Urothelium cell line (cell line): ENCODE measurements at regions not wholly inside any gene's neighbourhood (a gene's known extent, or its start where the extent isn't known, plus 50 kb on each side); places are given as distances from the start of the nearest gene placed in this dataset.
"Not testable (repeated sequence)": the region's sequence is repeated elsewhere in the genome, so short reads cannot be mapped to it uniquely, and the experiment has no call there.

ENCODE experiments used
- DNase-seq: peaks from one replicate; pipeline ENCODE4 v3.0.0; 2011; ENCODE audit warnings: low spot score, mixed read lengths
- FAIRE-seq: peaks from 2 replicates; lab custom pipeline; 2011; peaks lifted over from hg19 to GRCh38; lab: Jason Lieb, UNC

DNA sequence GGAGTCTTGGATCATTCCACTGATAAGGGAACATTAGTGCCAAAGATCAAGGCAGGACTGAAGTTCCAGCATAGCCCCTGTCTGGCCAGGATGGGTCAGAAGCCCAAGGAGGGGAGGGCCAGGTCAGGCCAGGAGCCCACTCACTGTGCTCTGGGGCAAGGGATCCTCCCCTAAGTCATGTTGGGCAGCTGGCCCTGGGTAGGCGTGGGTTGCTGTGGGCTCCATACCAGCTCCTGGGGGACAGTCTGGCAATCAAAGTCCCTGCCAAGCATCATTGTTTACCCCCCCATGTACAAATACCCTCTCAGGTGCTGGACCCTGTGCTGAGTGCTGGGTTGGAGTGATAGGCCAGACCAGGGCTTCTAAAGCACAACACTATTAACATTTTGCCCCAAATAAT, 130.5 kb downstream of the IRX5 start:
- no peak for FAIRE-seq
- DNase-seq = no peak

DNA sequence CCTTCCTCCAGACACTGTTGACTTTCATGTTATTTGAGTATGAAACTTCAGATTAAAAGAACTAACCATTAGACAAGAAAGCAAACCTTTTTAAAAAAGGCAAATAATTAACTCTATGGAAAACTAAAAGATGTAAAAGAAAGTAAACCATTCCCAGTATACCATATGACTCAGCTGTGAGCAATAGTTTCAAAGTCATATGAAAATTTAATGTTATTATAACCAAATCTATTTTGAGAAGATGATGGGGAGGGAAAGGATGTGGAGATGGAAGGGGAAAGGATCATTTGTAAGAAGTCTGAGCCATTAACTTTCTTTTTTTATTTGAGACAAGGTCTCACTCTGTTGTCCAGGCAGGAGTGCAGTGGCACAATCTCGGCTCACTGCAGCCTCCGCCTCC, 131.8 kb downstream of the IRX5 start:
- DNase-seq (no peak), FAIRE-seq (no peak)

DNA sequence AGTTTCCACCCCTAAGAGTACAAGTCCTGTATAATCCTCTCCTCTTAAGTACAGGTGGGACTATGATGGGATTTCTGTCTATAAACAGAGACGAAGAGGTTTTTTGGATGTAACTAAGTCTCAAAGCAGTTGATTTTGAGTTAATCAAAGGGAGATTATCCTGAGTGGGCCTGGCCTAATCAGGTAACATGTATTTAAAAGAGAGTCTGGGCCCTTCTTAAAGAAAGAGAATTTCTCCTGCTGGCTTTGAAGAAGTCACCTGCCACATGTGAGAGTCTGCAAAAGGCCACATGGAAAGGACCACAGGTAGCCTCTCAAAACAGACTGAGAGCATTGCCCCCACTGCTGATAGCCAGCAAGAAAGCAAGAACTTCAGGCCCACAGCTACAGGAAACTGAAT, 142.3 kb downstream of the IRX5 start:
- no peak for DNase-seq
- FAIRE-seq = no peak

DNA sequence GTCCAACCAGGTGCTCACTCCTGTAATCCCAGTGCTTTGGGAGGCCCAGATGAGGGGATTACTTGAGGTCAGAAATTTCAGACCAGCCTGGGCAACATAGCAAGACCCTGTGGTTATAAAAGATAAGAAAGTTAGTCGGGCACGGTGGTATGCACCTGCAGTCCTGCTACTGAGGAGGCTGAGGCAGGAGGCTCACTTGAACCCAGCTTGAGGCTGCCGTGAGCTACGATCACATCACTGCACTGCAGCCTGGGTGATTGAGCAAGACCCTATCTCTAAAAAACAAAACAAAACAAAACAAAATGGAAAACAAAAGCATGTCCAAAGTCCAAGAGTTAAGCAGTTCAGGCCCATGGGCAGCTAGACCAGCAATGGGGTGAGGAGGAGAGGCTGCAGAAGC, 143.2 kb downstream of the IRX5 start:
- DNase-seq (no peak), FAIRE-seq (no peak)

DNA sequence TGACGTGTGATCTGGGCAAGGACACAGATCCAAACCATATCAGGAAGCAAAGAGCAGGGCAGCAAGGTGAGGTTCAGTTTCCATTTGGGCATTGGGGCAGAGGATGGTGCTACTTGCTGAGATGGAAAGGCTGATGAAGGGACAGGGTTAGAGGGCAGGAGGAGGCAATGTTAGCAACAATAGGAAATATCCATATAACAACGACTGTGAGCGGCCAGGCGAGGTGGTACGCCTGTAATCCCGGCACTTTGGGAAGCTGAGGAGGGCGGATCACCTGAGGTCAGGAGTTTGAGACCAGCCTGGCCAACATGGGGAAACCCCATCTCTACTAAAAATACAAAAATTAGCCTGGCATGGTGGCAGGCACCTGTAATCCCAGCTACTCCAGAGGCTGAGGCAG, 144.5 kb downstream of the IRX5 start:
- not testable (repeated sequence) for DNase-seq, FAIRE-seq

DNA sequence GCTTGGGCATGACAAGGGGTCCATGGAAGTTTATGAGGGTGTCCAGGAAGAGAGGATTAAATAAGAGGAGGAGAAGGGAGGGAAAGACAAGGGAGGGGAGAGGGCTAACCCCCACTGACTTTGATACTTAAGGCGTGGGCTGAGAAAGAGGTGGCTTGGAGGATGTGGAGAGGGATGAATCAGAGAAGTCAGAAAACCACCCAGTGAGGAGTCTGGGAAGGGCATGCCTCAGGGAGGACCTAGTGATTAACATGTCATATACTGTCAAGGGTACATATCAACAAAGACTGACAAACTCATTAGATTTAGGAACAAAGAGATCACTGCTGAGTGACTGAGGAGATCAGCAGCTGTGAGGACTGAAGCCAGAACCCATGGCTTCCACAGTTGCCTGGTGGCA, 145.4 kb downstream of the IRX5 start:
- no peak for FAIRE-seq
- DNase-seq = no peak

DNA sequence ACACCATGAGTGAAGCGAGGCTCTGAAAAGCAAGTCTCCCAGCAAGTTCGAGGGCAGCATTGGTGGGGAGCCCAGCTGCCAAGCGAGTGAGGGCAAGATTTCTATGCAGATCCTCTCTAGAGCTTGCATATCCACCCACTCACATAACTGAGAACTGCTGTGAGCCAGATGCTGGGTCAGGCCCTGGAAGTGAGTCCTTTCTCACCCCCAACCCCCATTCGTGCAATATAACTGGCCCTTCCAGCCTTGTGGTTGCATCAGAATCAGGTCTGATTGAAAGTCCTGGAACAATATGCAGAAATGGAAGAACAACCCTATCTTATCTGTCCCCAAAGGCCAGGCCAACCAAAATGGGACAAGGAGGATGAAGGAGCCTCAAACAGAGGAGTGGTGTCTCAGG, 146.6 kb downstream of the IRX5 start:
- no peak for FAIRE-seq
- DNase-seq = no peak

DNA sequence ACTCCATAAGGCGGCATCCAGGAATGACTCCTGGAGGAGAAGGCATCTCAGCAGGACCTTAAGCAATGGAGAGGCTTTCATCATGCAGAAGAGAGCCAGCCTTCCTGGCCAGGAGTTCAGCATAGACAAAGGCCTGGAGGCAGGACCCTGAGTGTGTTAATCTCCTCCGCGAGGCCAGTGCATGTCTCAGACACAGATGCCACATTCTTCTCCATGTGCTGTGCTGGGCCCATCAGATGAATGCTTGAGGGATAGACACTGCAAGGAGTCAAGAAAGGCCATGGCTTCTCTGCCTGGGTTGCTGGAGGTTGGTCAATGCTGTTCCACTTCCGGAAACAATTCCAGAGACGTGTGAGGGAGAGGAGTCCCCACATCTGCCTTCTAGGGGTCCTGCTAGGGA, 147.5 kb downstream of the IRX5 start:
- DNase-seq (no peak), FAIRE-seq (no peak)

DNA sequence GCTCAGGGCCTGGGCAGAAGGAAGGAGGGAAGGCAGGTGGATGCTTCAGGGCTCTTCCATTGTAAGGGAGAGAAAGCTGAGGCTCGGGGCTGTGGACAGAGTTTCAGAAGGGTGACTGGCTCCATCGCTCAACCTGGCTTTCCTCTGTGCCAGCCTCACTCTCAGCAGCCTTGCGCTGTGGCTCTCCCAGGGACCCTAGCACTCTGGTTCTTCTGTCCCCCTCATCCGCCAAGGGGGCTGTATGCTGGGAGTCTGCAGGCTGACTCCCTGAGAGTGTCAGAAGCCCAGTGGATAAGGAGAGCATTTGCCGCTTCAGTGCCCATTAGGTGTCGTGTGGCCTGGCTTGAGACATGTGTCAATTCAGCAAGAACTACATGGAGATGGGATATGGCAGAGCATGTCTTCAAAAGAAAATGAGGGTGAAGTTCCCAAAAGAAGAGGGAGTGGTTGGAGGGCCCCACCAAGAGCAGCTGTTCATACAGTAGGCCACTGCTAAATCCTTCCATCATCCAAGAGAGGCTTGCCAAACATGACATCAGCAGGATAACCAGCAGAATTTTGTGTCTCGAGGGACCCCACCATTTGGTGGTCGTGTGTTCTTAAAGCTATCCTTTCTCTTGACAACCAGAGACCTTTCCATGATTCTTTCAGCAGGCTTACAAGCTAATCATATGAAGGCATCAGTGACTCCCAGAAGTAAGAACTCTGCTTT, 148.2 kb downstream of the IRX5 start:
- no peak for FAIRE-seq
- DNase-seq = no peak

DNA sequence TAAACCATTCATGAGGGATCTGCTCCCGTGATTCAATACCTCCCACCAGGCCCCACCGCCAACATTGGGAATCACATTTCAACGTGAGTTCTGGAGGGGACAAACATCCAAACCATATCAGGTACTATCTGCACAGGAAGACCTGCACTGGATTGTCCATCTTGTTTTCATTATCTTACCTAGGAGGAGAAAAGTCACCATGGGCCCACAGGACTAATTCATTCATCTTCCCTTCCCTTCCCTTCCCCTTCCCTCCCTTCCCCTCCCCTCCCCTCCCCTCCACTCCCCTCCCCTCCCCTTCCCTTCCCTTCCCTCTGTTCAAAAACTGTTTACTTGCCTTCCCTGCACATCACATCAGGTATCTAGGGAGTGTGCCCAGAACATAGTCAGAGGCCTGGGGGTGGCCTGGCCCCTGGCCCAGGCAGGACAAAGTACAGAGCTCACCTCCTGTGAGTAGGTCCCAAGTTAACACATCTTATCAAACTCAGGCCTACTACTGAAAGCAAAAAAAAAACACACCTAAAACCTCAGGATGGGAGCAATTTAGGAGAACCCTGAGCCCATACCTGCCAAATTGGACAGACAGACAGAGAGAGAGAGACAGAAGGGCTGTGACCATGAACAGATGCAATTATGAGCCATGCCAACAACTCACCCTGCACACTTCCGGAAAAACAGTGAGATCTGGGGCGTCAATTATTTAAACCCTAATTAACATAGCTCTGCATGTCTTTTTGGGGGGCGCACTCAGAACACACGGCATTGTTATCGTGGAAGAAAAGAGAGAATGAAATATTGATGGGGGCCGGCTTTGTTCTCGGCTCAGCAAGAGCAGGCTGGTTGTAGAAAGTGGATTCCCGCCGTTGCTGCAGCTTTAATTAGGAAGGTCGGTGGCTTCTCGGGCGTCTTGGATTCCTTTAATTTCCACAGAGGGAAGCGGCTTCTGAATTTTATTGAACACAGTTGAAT, 151.2 kb downstream of the IRX5 start:
- FAIRE-seq (no peak), DNase-seq (no peak)

DNA sequence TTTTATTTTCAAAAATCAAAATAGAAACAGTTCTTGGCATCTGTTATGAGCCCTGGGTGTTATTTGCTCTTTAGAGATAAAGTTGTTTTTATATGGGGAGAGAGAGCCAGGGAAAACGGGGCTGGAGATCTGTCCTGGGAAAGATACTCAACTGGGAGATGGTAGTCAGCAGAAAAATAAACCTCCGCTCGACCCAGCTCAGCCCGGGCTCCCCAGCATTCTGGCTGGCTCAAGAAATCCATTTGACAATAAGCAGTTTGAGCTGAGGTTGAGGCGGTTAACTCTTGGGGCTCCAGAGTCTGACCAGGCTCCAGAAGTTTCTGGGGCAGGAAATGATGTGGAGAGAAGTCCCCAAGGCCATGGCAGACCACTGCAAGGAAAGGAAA, 151.9 kb downstream of the IRX5 start:
- DNase-seq = no peak
- no peak for FAIRE-seq

DNA sequence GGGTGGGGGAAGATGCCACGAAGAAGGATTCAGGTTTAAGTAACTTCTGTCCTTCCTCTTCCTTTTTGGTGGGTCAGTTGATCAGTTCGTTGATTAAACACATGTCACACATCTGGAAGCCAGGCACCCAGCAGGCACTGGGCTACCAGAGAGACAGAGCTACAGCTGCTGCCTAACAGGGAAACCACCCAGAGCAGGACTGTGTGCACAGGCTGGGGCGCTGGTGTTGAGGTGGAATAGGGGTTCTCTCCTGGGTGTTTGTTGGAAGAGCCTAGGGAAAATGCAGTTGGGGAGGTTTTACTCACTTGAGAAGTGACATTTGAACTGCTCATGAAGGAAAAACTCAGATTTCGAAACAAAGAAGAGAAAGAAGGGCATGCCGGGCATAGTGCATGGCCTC, 152.4 kb downstream of the IRX5 start:
- no peak for FAIRE-seq
- DNase-seq = no peak

DNA sequence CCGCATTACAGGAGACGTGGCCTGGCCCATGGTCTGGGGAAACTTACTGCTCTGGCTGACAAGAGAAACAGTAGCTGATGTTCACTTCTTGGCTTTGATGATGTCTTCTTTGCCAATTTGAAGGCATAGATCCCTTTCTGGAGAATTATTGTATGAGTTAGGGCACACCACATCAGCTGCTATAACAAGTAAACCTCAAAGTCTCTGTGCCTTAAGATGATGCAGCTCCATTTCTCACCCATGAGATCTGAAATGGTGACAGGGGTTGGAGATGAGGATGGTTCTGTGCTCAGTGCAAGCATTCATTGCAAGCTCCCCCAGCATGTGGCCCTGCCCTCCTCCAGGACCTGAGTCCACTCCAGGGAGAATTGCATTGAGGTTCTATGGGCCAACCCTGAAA, 157.4 kb downstream of the IRX5 start:
- FAIRE-seq (no peak), DNase-seq (no peak)

DNA sequence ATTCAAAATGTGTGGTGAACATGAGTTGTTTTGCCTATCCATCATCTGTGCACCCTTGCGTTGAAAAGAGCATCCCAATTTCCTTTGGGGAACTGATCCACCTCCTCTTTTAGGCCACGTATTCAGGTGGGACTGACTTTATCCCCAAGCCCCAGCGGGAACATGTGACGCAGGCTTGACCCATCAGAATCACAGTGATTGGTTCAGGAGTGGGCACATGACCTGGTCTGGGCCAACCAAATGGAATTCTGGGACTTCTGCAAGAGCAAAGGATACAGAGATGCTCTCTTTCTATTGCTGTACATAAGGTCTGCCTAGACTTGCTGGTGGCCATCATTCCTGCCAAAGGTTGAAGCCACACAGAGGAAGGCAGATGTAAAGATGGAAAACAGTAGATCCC, 158.9 kb downstream of the IRX5 start:
- FAIRE-seq = no peak
- DNase-seq = no peak

DNA sequence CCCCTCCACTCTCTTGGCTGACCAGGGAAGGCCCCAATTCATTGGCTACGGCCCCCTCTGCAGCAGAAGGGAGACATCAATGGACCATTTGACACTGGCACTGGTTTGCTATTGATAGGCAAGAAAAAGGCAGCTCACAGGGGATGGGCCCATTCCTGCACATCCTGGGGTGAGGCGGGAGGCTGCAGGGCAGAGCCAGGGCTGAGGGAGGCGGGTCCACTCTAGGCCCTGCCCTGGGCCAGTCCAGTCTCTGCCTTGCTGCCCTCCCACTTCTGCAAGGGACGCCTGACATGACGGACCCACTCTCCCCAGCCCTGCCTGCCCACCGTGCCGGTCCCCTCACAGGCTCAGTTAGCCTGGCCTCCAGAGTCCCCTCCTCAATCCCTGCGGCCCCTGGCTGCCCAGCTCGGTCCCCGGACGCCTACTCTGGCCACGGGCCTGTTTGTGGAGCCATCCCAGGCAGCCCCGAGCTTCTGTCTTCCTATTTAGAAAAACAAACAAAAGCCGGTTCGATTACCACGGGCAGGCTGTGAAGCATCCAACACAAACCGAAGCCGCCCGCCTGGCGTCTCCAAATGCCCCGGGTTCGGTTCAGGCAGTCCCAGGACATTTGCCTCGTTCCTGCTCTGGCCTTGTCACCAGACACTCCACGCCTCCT, 160.7 kb downstream of the IRX5 start:
- no peak for FAIRE-seq

DNA sequence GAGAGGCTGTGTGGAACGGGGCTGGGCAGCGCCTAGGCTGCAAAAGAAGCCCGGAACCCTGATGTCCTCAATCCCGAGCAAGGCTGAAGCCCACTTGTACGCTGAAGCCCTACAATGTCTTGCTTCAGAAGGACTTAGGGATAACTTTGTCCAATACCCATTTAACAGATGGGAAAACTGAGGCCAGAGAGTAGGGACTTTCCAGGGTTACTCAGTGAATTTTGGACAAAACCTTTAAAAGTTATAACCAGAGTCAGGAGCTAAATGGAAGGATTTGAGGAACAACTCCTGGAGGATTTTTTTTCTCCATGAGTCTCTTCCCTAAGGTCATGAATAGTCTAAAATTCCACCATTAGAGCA, 161.2 kb downstream of the IRX5 start:
- FAIRE-seq (no peak), DNase-seq (no peak)

More for the DNA sequence above, 160.7 kb downstream of the IRX5 start:
- no peak for DNase-seq

DNA sequence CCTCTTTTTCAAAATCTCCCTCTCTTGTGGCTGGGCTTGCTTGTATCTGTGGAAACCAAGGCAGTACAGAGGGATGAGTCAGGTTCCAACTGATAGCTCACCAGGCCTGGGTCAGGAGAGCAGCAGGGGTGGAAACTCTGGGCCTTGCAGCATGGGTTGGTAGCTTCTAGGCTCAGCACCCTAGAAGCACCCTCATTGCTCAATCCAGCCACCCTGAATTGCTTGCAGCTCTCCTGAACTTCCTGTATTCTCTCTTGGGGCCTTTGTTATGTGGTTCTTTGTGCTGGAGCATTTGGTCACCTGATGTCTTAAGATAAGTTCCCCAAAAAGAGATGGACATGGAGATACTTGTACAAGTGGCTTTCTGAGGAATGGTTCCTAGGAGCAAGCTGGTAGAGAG, 169.4 kb downstream of the IRX5 start:
- DNase-seq (no peak), FAIRE-seq (no peak)

DNA sequence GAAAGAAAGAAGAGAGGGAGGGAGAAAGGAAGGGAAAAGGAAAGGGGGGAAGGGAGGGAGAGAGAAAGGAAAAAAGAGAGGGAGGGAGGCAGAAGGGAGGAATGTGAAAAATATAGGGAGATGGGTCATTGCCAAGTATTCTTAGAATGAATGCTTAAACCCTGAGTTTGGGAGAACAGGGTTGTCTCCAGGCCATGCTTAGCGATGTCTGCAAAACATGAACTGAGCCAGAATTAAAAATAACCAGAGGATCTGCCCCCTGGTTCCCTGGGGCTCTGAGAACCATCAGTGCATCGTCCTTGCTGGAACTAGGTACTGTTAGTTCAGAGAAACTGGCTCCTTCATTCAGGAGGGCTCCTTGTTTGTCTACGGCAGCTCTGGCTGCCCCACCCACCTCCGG, 170.4 kb downstream of the IRX5 start:
- DNase-seq (no peak), FAIRE-seq (no peak)

DNA sequence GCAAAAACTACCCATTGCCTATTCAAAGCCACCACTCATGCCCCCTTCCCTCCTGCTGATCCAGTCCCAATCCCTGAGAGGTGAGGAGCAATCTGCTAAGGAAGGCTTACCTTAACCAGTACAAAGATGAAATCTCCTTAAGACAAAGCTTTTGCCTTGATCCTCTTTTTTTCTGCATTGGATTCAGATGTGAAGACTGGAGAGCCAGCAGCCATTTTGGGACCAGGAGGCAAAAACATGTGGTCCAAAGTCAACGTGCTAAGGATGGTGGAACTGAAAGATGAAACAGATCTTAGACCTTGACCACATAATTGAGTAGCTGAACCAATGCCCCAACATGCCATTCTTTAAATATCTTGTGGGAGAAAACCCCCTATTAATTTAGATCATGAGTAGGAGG, 171.4 kb downstream of the IRX5 start:
- FAIRE-seq (no peak), DNase-seq (no peak)

DNA sequence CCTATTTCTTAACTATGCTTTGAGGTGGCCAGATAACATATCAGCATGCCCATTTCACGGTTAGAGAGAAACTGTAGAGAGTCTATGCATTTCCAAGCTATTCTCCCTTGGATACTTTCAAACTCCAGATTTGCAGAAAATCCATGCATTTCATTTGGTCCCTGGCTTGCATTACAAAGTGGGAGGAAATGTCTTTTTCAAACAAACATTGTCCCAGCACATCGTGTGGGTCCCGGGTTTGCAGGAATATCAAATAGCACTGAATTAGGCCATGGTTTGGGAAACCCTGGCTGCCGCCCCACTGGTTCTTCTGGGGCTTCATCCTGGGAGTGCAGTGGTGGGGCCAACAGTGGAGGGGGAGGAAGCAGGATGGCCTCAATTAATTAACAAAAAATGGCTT, 171.9 kb downstream of the IRX5 start:
- DNase-seq = no peak
- no peak for FAIRE-seq

DNA sequence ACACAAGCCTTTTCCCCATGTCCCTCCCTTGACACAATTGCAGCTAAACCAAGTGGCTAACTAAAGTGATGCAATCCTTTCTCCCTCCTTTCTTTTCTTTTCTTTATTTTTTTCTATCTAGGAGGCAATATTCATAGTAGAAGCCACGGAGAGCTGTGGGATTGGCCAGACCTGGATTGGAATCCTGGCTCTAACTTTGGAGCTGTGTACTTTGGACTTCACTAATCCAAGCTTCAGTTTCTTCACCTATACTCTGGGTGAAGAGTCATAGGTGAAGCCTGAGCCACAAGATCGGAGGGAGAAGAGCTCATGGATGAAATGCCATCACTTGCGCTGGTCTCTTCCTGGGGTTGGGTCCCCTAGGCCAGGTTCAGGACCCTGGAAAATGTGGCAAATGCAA, 177.2 kb downstream of the IRX5 start:
- FAIRE-seq (no peak), DNase-seq (no peak)

DNA sequence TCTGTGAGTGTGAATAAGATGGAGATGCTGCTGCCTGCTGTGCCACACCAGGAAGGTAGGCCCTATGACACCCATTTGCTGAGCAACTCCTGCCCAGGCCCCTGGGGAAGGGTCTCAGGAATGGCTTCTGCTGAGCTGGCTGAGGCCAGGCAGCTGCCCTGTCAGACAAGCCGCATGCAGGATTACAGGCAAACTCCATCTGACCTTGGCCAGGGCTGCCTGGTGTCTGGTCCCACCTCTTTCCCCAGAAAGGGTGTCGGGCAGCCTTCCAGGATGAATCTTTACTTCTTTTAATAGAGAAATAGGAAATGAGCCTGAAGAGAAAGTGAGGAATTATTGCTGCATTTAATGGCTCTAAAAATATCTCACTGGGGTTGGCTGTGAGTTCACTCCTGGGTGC, 182.5 kb downstream of the IRX5 start:
- DNase-seq = no peak
- FAIRE-seq = no peak
